Sciatic nerve (tissue), 2 donors: ENCODE measurements at regions not wholly inside any gene's neighbourhood (a gene's known extent, or its start where the extent isn't known, plus 50 kb on each side); places are given as distances from the start of the nearest gene placed in this dataset.

ENCODE experiments used
- ATAC-seq: fragments of 200-7000 bp; cut with Tn5 transposase; one replicate; pipeline ENCODE4 v1.9.1; 2020; ENCODE audit warnings: mild to moderate bottlenecking, moderate library complexity
- DNase-seq: peaks from one replicate; pipeline ENCODE4 v3.0.0-alpha.2; 2020; ENCODE audit warnings: low spot score
- intact Hi-C: fragments of 100-400 bp; cut with DNase I; formaldehyde crosslinking; loops from one replicate; pipeline ENCODE4 v1.14.2; 2022
- donor health status: DM: no; HTN: no; CAD: no.
- donor health status: DM: no; HTN: no; CAD: no.

GRCh38 chr13:65103351-65103750, 2126.8 kb downstream of the PCDH9 start:
- DNase-seq: no peak
- intact Hi-C loops: no loop called here
- ATAC-seq: no peak

GRCh38 chr13:65095161-65096082, 2134.7 kb downstream of the PCDH9 start:
- intact Hi-C loops: no loop called here
- ATAC-seq (no peak), DNase-seq (no peak)

- intact Hi-C loops: no loop called here
- ATAC-seq (no peak), DNase-seq (no peak)
Observed at GRCh38 chr13:65093357-65093756, 2136.8 kb downstream of the PCDH9 start.

GRCh38 chr13:65091031-65091430, 2139.1 kb downstream of the PCDH9 start:
- DNase-seq (no peak), ATAC-seq (no peak)
- intact Hi-C loops: no loop called here

- no peak for DNase-seq
- intact Hi-C loops: no loop called here
- ATAC-seq: no peak
Observed at GRCh38 chr13:65090186-65090585, 2139.9 kb downstream of the PCDH9 start.

- ATAC-seq (no peak), DNase-seq (no peak)
- intact Hi-C loops: no loop called here
Observed at GRCh38 chr13:65088906-65089305, 2141.2 kb downstream of the PCDH9 start.

GRCh38 chr13:65085977-65086376, 2144.2 kb downstream of the PCDH9 start:
- DNase-seq: no peak
- no peak for ATAC-seq
- intact Hi-C loops: no loop called here

GRCh38 chr13:65074248-65074647, 2155.9 kb downstream of the PCDH9 start:
- ATAC-seq: no peak
- intact Hi-C loops: no loop called here
- DNase-seq: no peak

GRCh38 chr13:65064967-65065366, 2165.2 kb downstream of the PCDH9 start:
- ATAC-seq (no peak), DNase-seq (no peak)
- intact Hi-C loops: no loop called here

- intact Hi-C loops: no loop called here
- ATAC-seq (no peak), DNase-seq (no peak)
Observed at GRCh38 chr13:65063753-65064152, 2166.4 kb downstream of the PCDH9 start.

GRCh38 chr13:65057986-65058385, 2172.2 kb downstream of the PCDH9 start:
- ATAC-seq (no peak), DNase-seq (no peak)
- intact Hi-C loops: loop anchor here (2.0 kb wide), 1 partner anchor 51 kb away; no protein-coding TSS in a partner anchor

GRCh38 chr13:65054277-65054676, 2175.9 kb downstream of the PCDH9 start:
- intact Hi-C loops: no loop called here
- ATAC-seq (no peak), DNase-seq (no peak)

GRCh38 chr13:65036999-65037398, 2193.1 kb downstream of the PCDH9 start:
- ATAC-seq: no peak
- DNase-seq: no peak
- intact Hi-C loops: no loop called here

GRCh38 chr13:65035302-65035701, 2194.8 kb downstream of the PCDH9 start:
- ATAC-seq (no peak), DNase-seq (no peak)
- intact Hi-C loops: no loop called here

GRCh38 chr13:65034266-65034665, 2195.9 kb downstream of the PCDH9 start:
- no peak for ATAC-seq
- DNase-seq: no peak

GRCh38 chr13:65032825-65033224, 2197.3 kb downstream of the PCDH9 start:
- intact Hi-C loops: no loop called here
- DNase-seq: no peak
- no peak for ATAC-seq

More at GRCh38 chr13:65034266-65034665, 2195.9 kb downstream of the PCDH9 start:
- intact Hi-C loops: no loop called here

GRCh38 chr13:65028101-65028500, 2202.0 kb downstream of the PCDH9 start:
- ATAC-seq (no peak), DNase-seq (no peak)
- intact Hi-C loops: no loop called here

GRCh38 chr13:65026505-65026904, 2203.6 kb downstream of the PCDH9 start:
- intact Hi-C loops: no loop called here
- no peak for ATAC-seq
- DNase-seq: no peak

GRCh38 chr13:65011378-65011777, 2218.8 kb downstream of the PCDH9 start:
- intact Hi-C loops: no loop called here
- ATAC-seq (no peak), DNase-seq (no peak)

- DNase-seq (no peak), ATAC-seq (no peak)
- intact Hi-C loops: no loop called here
Observed at GRCh38 chr13:64997438-64997837, 2232.7 kb downstream of the PCDH9 start.
